ENCODE measurements at regions not wholly inside any gene's neighbourhood (a gene's known extent, or its start where the extent isn't known, plus 50 kb on each side); places are given as distances from the start of the nearest gene placed in this dataset.

DNA sequence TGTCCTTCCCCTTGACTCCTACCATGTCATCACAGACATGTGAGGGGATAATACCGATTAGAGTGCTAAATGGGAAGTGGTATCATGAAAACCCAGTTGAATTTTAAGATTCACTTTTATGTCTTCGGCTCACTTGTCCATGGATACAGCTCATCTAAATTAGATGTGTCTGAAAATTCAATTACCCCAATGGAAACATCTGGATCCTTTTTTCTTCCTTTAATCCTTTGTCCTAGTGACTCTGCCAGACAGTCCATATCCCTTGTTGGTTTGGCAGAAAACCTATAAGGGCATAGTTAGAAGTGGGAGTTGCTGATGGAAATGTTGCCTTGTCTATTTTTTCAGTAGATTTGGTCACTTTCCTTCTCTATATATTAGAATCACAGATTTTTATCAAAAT, 271.9 kb downstream of the MTERF1 start:
- TF ChIP-seq, protein P1, sequence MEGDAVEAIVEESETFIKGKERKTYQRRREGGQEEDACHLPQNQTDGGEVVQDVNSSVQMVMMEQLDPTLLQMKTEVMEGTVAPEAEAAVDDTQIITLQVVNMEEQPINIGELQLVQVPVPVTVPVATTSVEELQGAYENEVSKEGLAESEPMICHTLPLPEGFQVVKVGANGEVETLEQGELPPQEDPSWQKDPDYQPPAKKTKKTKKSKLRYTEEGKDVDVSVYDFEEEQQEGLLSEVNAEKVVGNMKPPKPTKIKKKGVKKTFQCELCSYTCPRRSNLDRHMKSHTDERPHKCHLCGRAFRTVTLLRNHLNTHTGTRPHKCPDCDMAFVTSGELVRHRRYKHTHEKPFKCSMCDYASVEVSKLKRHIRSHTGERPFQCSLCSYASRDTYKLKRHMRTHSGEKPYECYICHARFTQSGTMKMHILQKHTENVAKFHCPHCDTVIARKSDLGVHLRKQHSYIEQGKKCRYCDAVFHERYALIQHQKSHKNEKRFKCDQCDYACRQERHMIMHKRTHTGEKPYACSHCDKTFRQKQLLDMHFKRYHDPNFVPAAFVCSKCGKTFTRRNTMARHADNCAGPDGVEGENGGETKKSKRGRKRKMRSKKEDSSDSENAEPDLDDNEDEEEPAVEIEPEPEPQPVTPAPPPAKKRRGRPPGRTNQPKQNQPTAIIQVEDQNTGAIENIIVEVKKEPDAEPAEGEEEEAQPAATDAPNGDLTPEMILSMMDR (conservative IDR thresholded peaks at IDR 0.05; ENCODE audit: low read length), result no peak
- TF ChIP-seq EZH2phosphoT487 (IDR thresholded peaks at IDR 0.05; ENCODE audit: borderline replicate concordance), result no peak
